Activated naive CD8-positive, alpha-beta T cell treated with anti-CD3 and anti-CD28 coated beads, Interleukin-2, amount 10 ng/mL, durations not matched to agents 7 days and 5 days (primary cell): ENCODE measurements at regions not wholly inside any gene's neighbourhood (a gene's known extent, or its start where the extent isn't known, plus 50 kb on each side); places are given as distances from the start of the nearest gene placed in this dataset.
"Not testable (repeated sequence)": the region's sequence is repeated elsewhere in the genome, so short reads cannot be mapped to it uniquely, and the experiment has no call there.

Source experiments
- ATAC-seq: fragments of 150-1000 bp; cut with Tn5 transposase; one replicate; pipeline ENCODE4 v1.10.0; 2021; ENCODE audit warnings: low read depth, moderate library complexity
- POLR2A ChIA-PET: fragments of 350-600 bp; sonication (Branson Sonifier 250); formaldehyde crosslinking; loops from one replicate; lab custom pipeline; 2021; ENCODE audit warnings: antibody characterized with exemption; lab: Charles Lee
- DNase-seq: peaks from one replicate; pipeline ENCODE4 v3.0.0; 2021
- H3K27ac Mint-ChIP-seq: one replicate; pipeline ENCODE4 v1.8.0; 2022; ENCODE audit warnings: mild to moderate bottlenecking, mixed read lengths
- H3K27me3 Mint-ChIP-seq: one replicate; pipeline ENCODE4 v1.8.0; 2022; ENCODE audit warnings: mild to moderate bottlenecking, moderate library complexity, mixed read lengths
- H3K36me3 Mint-ChIP-seq: one replicate; pipeline ENCODE4 v1.8.0; 2021; ENCODE audit warnings: mild to moderate bottlenecking, mixed read lengths
- H3K4me1 Mint-ChIP-seq: one replicate; pipeline ENCODE4 v1.8.0; 2021; ENCODE audit warnings: mixed read lengths
- H3K4me3 Mint-ChIP-seq: one replicate; pipeline ENCODE4 v1.8.0; 2022; ENCODE audit warnings: mild to moderate bottlenecking, moderate library complexity, mixed read lengths
- H3K9me3 Mint-ChIP-seq: one replicate; pipeline ENCODE4 v1.8.0; 2021; ENCODE audit warnings: mixed read lengths

DNA sequence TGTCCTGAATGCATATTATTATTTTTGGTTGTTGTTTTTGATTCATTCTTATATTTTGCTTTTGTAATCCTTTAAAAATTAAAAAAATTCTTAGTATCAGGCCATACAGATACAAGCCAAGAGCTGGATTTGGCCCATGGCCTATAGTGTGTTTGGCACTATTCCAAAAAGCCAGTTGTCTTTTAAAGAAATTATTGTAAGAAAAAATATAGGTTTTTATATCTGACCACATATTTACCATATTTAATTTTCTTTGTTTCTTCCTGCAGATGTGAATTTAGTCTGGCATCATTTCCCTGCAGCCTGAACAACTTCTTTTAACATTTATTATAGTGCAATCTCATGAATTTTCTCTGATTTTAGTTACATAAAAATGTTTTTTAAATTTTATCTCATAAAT, 652.8 kb upstream of the NR3C2 start:
- H3K9me3 Mint-ChIP-seq: peaks cover 7% of the 10 kb centered on the region
- no peak overlapping the region for H3K4me3 Mint-ChIP-seq
- H3K27me3 Mint-ChIP-seq: no peaks in the 10 kb centered on the region
- H3K36me3 Mint-ChIP-seq: no peaks in the 10 kb centered on the region
- no peaks in the 10 kb centered on the region for H3K4me1 Mint-ChIP-seq
- DNase-seq (no peak), ATAC-seq (no peak)
- H3K27ac Mint-ChIP-seq: no peak overlapping the region
- POLR2A ChIA-PET: no interaction called here

DNA sequence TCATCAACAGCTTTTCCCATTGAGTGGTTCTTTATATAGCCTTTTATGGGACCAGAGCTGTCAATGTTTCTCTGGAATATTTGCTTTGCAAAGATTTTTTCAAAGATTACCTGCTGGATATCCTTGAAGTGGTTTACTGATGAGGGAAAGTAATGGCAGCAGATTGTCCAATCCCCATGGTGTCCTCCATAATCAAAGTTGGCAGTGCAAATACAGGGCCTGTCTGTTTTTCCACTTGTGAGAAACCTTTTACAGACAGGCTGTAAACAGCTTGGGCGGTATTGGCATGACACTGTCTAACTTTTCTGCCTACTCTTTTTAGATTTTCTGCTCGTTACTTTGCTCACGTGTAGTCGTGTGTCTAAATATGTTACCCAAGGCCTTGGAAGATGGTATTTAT, 641.9 kb upstream of the NR3C2 start:
- Mint-ChIP-seq H3K36me3 (no peaks in the 10 kb centered on the region), H3K27me3 (no peaks in the 10 kb centered on the region), H3K4me1 (no peaks in the 10 kb centered on the region), H3K4me3 (no peak overlapping the region), H3K27ac (no peak overlapping the region), H3K9me3 (no peaks in the 10 kb centered on the region)
- ATAC-seq (no peak), DNase-seq (no peak)
- POLR2A ChIA-PET: no interaction called here

DNA sequence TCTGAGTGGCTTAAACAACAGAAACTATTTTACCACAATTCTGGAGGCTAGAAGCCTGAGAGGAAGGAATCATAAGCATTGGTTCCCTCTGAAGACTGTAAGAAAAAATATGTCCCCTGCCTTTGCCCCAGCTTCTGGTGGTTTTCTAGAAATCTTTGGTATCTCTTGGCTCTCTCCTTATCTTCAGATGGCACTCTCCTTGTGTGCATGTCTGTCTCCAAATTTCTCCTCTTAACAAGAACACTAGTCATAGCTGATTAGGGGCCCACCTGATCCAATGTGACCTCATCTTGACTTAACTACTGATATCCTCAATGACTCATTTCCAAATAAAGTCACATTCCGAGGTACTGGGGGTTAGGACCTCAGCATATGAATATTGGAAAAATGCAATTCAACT, 635.0 kb upstream of the NR3C2 start:
- no peak for DNase-seq
- ATAC-seq: no peak
- Mint-ChIP-seq H3K4me1 (no peaks in the 10 kb centered on the region), H3K36me3 (no peaks in the 10 kb centered on the region), H3K27me3 (no peaks in the 10 kb centered on the region), H3K4me3 (no peak overlapping the region), H3K27ac (no peak overlapping the region), H3K9me3 (no peaks in the 10 kb centered on the region)
- POLR2A ChIA-PET: no interaction called here

DNA sequence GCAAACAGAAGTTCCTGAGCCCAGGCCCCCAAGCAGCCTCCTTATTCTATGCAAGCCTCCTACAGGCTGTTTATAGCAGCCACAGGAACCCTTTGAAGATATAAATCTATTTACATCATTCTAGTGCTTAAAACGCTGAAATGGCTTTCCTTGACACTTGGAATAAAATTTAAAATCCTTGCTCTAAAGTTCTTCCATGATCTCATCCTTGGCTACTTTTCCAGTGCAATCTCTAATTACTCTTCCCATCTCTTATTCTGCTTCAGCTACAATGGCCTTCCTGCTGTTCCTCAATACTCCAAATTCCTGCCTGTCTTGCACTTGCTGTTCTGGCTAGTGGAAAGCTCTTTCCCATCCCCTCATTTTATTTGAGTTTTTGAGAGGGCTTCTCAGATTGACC, 634.2 kb upstream of the NR3C2 start:
- H3K27ac Mint-ChIP-seq: no peak overlapping the region
- DNase-seq (no peak), ATAC-seq (no peak)
- no peaks in the 10 kb centered on the region for H3K4me1 Mint-ChIP-seq
- no peak overlapping the region for H3K4me3 Mint-ChIP-seq
- no peaks in the 10 kb centered on the region for H3K9me3 Mint-ChIP-seq
- H3K36me3 Mint-ChIP-seq: no peaks in the 10 kb centered on the region
- POLR2A ChIA-PET: no interaction called here
- no peaks in the 10 kb centered on the region for H3K27me3 Mint-ChIP-seq

DNA sequence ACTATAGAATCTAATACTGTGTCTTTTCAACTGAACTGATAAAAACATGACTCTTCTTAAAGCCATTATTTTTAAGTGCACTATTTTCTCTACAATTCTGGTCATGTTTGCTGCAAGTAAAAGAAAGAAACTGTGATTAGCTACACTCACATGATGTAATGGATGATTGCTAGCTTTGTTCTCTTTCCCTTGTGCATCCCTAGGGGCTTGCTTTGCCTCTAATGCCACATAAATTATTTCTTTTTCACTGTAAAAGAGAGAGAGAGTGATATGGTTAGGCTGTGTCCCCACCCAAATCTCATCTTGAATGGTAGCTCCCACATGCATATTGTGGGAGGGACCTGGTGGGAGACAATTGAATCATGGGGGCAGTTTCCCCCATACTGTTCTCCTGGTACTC, 630.2 kb upstream of the NR3C2 start:
- DNase-seq (no peak), ATAC-seq (no peak)
- POLR2A ChIA-PET: no interaction called here
- H3K27me3 Mint-ChIP-seq: peaks cover 4% of the 10 kb centered on the region
- H3K9me3 Mint-ChIP-seq: no peaks in the 10 kb centered on the region
- no peak overlapping the region for H3K4me3 Mint-ChIP-seq
- H3K27ac Mint-ChIP-seq: no peak overlapping the region
- no peaks in the 10 kb centered on the region for H3K36me3 Mint-ChIP-seq
- H3K4me1 Mint-ChIP-seq: no peaks in the 10 kb centered on the region

DNA sequence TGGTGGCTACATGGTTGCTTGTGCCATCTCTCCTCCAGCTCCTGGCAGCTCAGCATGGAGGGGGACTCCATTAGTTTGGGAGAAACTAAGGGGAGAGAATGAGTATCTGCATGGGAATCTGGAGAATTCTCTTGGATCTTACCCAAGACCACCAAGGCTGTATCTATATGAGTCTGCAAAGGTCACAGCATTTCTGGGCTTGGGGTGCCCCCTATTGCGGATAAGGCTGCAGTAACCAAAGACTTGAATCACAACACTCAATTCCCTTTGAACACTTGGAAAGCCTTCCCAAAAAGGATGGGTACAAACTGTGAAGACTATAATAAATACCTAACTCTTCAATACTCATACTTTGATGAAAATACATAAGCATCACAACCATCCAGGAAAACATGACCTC, 623.5 kb upstream of the NR3C2 start:
- H3K9me3 Mint-ChIP-seq: peaks cover 2% of the 10 kb centered on the region
- POLR2A ChIA-PET: no interaction called here
- ATAC-seq: no peak

DNA sequence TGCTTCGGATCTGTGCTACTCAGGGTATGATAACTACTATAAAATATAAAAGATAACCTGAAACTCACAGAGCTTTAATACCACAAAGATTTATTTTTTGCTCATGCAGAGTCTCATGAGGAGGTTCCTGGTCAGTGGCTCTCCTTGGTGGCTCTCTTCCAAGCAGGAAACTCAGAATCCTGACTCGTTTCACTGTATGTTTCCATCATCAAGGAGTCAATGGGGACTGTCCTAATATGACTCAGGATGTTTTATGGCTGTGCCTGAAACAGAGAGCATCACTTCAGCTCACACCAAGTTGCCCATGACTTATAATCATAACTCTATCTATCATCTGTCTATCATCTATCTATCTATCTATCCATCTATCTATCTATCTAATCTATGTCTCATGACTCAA, 620.8 kb upstream of the NR3C2 start:
- no peaks in the 10 kb centered on the region for H3K27me3 Mint-ChIP-seq
- H3K9me3 Mint-ChIP-seq: peaks cover 2% of the 10 kb centered on the region
- POLR2A ChIA-PET: no interaction called here
- no peaks in the 10 kb centered on the region for H3K36me3 Mint-ChIP-seq
- DNase-seq (no peak), ATAC-seq (no peak)
- no peaks in the 10 kb centered on the region for H3K4me1 Mint-ChIP-seq
- no peak overlapping the region for H3K27ac Mint-ChIP-seq
- no peak overlapping the region for H3K4me3 Mint-ChIP-seq

More for the DNA sequence above, 623.5 kb upstream of the NR3C2 start:
- Mint-ChIP-seq H3K27ac (no peak overlapping the region), H3K4me1 (no peaks in the 10 kb centered on the region), H3K27me3 (peaks cover 4% of the 10 kb centered on the region), H3K36me3 (no peaks in the 10 kb centered on the region), H3K4me3 (no peak overlapping the region)
- no peak for DNase-seq

DNA sequence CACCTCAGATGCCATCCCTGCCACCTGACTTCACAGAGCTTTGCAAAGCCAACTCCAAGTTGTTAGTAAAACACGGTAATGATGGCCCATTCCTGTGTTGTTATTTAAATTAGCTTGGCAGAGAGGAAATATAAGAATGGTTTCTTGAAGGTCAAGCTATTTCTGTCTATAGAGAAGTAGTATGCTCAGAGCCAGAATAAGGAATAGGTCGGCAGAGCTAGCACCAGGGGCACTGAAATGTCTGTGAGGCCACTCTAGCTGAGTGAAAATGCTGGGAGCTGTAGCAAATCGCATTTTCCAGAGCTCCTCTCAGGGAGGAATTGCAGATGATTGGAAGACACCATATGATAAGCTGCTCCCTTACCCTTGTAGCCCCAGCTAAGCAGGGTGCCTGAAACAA, 615.4 kb upstream of the NR3C2 start:
- Mint-ChIP-seq H3K9me3 (no peaks in the 10 kb centered on the region), H3K27ac (no peak overlapping the region), H3K27me3 (peaks cover 2% of the 10 kb centered on the region), H3K4me1 (no peaks in the 10 kb centered on the region), H3K4me3 (no peak overlapping the region), H3K36me3 (no peaks in the 10 kb centered on the region)
- POLR2A ChIA-PET: no interaction called here
- ATAC-seq (no peak), DNase-seq (no peak)

DNA sequence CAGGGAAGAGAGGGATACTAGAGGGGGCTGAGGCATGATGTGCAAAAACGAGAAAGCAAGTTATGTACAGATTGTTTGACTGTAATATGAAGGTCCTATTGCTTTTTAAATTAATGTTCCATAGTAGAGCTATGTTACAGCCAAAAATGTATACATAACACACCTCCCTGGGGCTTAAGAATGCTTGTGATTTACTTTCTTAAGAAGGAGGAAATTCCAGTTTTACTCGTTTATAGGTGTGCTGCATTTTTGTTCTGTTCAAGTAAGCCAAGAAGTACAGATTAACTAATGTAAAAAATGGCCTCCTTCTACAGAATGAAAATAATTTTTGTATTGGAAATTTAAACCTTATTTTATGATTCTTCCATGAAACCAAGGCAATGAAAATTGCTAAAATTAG, 614.4 kb upstream of the NR3C2 start:
- Mint-ChIP-seq H3K4me3 (no peak overlapping the region), H3K36me3 (no peaks in the 10 kb centered on the region), H3K27ac (no peak overlapping the region), H3K27me3 (peaks cover 2% of the 10 kb centered on the region), H3K9me3 (no peaks in the 10 kb centered on the region), H3K4me1 (no peaks in the 10 kb centered on the region)
- POLR2A ChIA-PET: no interaction called here
- ATAC-seq (no peak), DNase-seq (no peak)

DNA sequence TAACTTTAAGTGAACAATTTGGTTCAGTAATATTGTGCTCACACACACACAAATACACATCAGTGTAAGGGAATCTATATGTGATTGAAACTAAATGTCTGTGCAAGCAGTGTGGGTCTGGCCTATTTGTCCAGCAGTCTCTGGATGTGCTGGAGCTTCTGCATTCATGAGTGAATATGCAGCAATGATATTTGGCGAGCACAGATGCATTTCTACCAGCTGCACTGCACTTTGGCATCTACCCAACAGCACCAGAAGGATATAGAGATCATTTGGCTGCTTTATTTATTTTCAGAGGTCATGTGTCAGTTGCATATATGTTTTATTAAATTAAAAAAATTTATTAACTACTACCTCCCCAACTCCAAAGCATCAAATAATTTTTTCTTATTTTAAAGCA, 613.4 kb upstream of the NR3C2 start:
- Mint-ChIP-seq H3K4me3 (no peak overlapping the region), H3K36me3 (no peaks in the 10 kb centered on the region), H3K9me3 (no peaks in the 10 kb centered on the region), H3K27ac (no peak overlapping the region), H3K4me1 (no peaks in the 10 kb centered on the region), H3K27me3 (peaks cover 2% of the 10 kb centered on the region)
- ATAC-seq (no peak), DNase-seq (no peak)
- POLR2A ChIA-PET: no interaction called here

DNA sequence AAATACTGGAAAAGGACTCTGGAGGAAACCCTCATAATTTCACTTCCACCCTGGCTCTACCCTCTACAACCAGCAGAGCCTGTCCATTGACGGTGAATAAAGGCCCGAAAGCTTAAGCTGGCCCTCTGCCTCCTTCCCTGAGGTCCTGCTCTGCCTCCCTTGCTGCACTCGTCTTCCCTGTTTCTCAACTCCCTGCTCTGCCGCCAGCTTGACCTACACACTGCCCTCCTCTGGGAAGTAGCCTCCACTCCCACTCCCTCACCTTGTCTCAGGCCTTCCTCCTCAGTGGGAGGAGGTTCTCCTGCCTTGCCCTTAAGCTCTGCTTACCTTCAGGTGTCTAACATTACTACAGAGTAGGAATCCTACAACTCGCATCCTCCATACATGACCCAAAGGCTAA, 608.6 kb upstream of the NR3C2 start:
- DNase-seq: no peak
- POLR2A ChIA-PET: no interaction called here
- no peaks in the 10 kb centered on the region for H3K27me3 Mint-ChIP-seq
- no peak overlapping the region for H3K4me3 Mint-ChIP-seq
- no peaks in the 10 kb centered on the region for H3K36me3 Mint-ChIP-seq
- no peaks in the 10 kb centered on the region for H3K4me1 Mint-ChIP-seq
- ATAC-seq: no peak
- no peak overlapping the region for H3K27ac Mint-ChIP-seq
- H3K9me3 Mint-ChIP-seq: no peaks in the 10 kb centered on the region

DNA sequence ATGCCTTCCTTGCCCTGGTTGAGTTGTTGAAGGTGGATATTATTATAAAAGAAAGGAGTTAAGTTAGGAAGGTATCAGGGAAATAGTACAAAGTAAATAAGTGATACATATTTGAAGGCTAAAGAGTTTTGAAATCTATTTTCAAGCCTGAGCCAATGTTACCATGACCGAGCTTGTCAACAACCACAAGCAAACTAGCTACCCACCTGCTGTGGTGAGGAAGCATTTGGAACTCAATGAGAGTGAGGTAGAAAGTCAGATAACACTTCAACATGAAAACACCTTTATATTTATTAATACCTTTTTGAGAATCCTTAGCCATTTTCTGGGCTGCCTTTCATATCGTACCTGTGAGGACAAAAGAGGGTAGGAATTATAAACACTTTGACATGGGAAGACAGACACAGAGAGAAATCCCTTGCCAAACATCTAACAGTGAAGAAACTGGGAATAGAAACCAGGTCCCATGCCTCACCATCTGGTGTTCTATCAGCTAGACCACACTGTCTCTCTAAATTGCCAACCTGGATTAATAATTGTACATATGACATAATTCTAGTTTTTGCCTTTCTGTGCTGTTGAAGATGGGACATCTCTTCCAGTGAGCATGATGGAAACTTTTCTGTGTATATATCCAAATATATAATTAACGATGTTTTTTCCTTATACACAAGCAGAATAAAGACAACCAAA, 606.4 kb upstream of the NR3C2 start:
- DNase-seq (no peak), ATAC-seq (no peak)
- Mint-ChIP-seq H3K27me3 (no peaks in the 10 kb centered on the region), H3K4me3 (no peak overlapping the region), H3K9me3 (no peaks in the 10 kb centered on the region), H3K4me1 (no peaks in the 10 kb centered on the region), H3K36me3 (no peaks in the 10 kb centered on the region), H3K27ac (no peak overlapping the region)
- POLR2A ChIA-PET: no interaction called here

DNA sequence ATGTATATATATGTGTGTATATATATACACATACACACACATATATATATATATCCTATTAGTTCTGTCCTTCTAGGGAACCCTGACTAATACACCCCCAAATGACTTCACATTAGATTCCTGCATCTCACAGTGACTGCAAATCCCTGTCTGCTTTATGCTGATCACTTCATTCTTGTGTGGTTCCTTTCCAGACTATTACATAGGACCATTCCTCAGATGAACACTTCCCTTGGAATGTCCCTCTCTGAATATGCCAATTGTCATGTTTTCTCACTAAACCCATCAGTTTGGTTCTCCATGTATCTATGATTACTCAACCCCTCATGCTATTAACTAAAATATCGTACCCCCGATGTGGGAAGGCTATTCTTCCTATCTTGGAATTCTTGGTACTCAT, 605.2 kb upstream of the NR3C2 start:
- H3K36me3 Mint-ChIP-seq: no peaks in the 10 kb centered on the region
- POLR2A ChIA-PET: no interaction called here
- H3K9me3 Mint-ChIP-seq: no peaks in the 10 kb centered on the region
- no peak overlapping the region for H3K27ac Mint-ChIP-seq
- no peak for ATAC-seq
- H3K27me3 Mint-ChIP-seq: no peaks in the 10 kb centered on the region
- no peaks in the 10 kb centered on the region for H3K4me1 Mint-ChIP-seq
- no peak overlapping the region for H3K4me3 Mint-ChIP-seq
- no peak for DNase-seq

DNA sequence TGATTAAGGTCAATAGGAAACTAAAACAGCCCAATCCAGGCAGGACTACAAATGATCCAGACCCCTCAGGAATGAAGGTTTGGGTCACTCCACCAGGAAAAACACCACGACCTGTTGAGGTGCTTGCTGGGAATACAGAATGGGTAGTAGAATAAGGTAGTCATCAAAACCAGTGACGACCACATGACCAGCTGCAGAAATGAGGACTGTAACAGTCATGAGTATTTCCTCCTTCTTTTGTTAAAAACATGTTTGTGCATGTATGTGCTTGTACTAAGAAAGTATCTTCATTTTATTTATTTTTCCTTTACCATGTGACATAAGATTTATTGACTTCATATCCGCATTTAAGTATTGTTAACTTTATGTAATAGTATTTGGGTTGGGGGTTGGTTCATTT, 603.5 kb upstream of the NR3C2 start:
- Mint-ChIP-seq H3K36me3 (no peaks in the 10 kb centered on the region), H3K4me3 (no peak overlapping the region), H3K27ac (no peak overlapping the region), H3K4me1 (no peaks in the 10 kb centered on the region), H3K9me3 (peaks cover 4% of the 10 kb centered on the region), H3K27me3 (no peaks in the 10 kb centered on the region)
- ATAC-seq (no peak), DNase-seq (no peak)
- POLR2A ChIA-PET: no interaction called here

DNA sequence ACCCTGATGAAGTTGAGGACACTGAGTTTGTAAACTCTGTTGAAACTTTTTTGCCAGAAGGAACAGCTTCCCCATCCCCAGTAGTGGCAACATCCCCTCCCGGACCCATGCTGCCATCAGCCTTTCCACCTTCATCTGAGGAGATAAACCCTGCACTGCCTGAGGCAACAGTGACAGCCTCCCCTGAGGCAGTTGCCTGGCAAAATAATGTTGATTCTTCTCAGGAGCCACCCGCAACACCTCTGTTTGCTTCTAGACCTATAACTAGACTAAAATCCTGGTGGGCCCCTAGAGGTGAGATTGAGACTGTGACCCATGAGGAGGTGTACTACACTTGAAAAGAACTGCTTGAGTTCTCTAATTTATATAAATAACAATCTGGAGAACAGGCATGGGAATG, 597.6 kb upstream of the NR3C2 start:
- H3K27ac Mint-ChIP-seq, H3K4me1 Mint-ChIP-seq, H3K36me3 Mint-ChIP-seq, H3K4me3 Mint-ChIP-seq, ATAC-seq, H3K9me3 Mint-ChIP-seq, POLR2A ChIA-PET, DNase-seq, H3K27me3 Mint-ChIP-seq: not testable (repeated sequence)
